ENCODE measurements at regions not wholly inside any gene's neighbourhood (a gene's known extent, or its start where the extent isn't known, plus 50 kb on each side); places are given as distances from the start of the nearest gene placed in this dataset.

- BruUV-seq (replicated peaks): TSS peak; percentile 14
- no peak for TF ChIP-seq MAX (IDR thresholded peaks at IDR 0.05; ENCODE audit: insufficient read depth, insufficient read length)
- no peak for TF ChIP-seq CTCF (IDR thresholded peaks at IDR 0.05; ENCODE audit: extremely low read depth in 1 of 2, insufficient read depth in 1 of 2, low read depth in 1 of 2, low read length in 2 of 2)
- TF ChIP-seq POLR2A (IDR thresholded peaks at IDR 0.05; ENCODE audit: low read depth, low read length): no peak
- no peak for TF ChIP-seq FOS (IDR thresholded peaks at IDR 0.05; ENCODE audit: borderline replicate concordance, insufficient read depth, low read length)
- TF ChIP-seq POLR2AphosphoS5 (IDR thresholded peaks at IDR 0.05; ENCODE audit: insufficient read depth, low read depth, low read length): no peak
- TF ChIP-seq EZH2 (IDR thresholded peaks at IDR 0.05; ENCODE audit: borderline replicate concordance, low read depth, low read length, severe bottlenecking): no peak
- TF ChIP-seq GATA2 (IDR thresholded peaks at IDR 0.05; ENCODE audit: insufficient read depth, insufficient read length, low read depth, low read length): no peak
- no peak for TF ChIP-seq MYC (IDR thresholded peaks at IDR 0.05; ENCODE audit: low read depth, low read length)
- no peak for TF ChIP-seq JUN (IDR thresholded peaks at IDR 0.05; ENCODE audit: borderline replicate concordance, insufficient read depth, insufficient read length, low read depth)
- ChIA-PET POLR2A (interaction anchor here (0.8 to 1.7 kb wide), 2 partner anchors 10 to 39 kb away, joined by 3 read pairs; no protein-coding TSS in a partner anchor), CTCF (interaction anchor here (0.7 to 3.1 kb wide), 12 partner anchors 10 to 125 kb away, joined by 3 to 17 read pairs (median 5); partner anchors contain the start of gene ITPRID2)
- Histone ChIP-seq H3K79me2 (ENCODE audit: control insufficient read depth, insufficient read depth, low read length) (no peaks in the 10 kb centered on the region), H3K4me2 (ENCODE audit: insufficient read depth, low read length) (peak overlapping the region; percentile 12), H3K9me3 (replicated peaks; ENCODE audit: control insufficient read depth, insufficient read depth, low read length) (no peaks in the 10 kb centered on the region), H3K9ac (replicated peaks; ENCODE audit: extremely low read depth, insufficient read depth, low read length) (no peak overlapping the region), H3K4me3 (replicated peaks in 1 of 3; ENCODE audit: insufficient read depth in 1 of 3, low read depth in 1 of 3, low read length in 3 of 3) (no peak overlapping the region), H4K20me1 (replicated peaks; ENCODE audit: control insufficient read depth, extremely low read depth, insufficient read depth, low read length) (no peaks in the 10 kb centered on the region), H2AFZ (ENCODE audit: low read depth, low read length) (peak overlapping the region; percentile 42), H3K9me1 (replicated peaks; ENCODE audit: control insufficient read depth, extremely low read depth, insufficient read depth, low read length) (no peaks in the 10 kb centered on the region), H3K4me1 (ENCODE audit: control insufficient read depth, extremely low read depth, insufficient read depth, low read length) (peaks cover 54% of the 10 kb centered on the region), H3K27me3 (ENCODE audit: control insufficient read depth in 2 of 2, insufficient read depth in 2 of 2, low read length in 2 of 2) (no peaks in the 10 kb centered on the region), H3K27ac (ENCODE audit: insufficient read depth, low read depth, low read length) (peak overlapping the region; percentile 13), H3K36me3 (ENCODE audit: control insufficient read depth in 2 of 2, extremely low read depth in 1 of 2, insufficient read depth in 2 of 2, low read length in 2 of 2) (no peaks in the 10 kb centered on the region)
- intact Hi-C loops (cut with micrococcal nuclease): no loop called here
- no peak for FAIRE-seq
- dilution Hi-C loops (cut with MboI; ENCODE audit: extremely low pct_ligation_motif_present, low sequenced_read_pairs): no loop called here
- peak; percentile 57 for DNase-seq (ENCODE audit: low read depth, low spot score)
These were observed 99.8 kb upstream of the NEUROD1 start for GRCh38 chr2:181780047-181780651.

Measured in endothelial cell of umbilical vein (primary cell).